SIG-M5 treated with dmso at 0.1 percent for 504 hours (cell line): ENCODE measurements at regions not wholly inside any gene's neighbourhood (a gene's known extent, or its start where the extent isn't known, plus 50 kb on each side); places are given as distances from the start of the nearest gene placed in this dataset.
"Not testable (repeated sequence)": the region's sequence is repeated elsewhere in the genome, so short reads cannot be mapped to it uniquely, and the experiment has no call there.

Experiments used
- DNase-seq: peaks from one replicate; lab custom pipeline; 2025; ENCODE audit not compliant: unreplicated experiment; lab: John Stamatoyannopoulos, UW

DNA sequence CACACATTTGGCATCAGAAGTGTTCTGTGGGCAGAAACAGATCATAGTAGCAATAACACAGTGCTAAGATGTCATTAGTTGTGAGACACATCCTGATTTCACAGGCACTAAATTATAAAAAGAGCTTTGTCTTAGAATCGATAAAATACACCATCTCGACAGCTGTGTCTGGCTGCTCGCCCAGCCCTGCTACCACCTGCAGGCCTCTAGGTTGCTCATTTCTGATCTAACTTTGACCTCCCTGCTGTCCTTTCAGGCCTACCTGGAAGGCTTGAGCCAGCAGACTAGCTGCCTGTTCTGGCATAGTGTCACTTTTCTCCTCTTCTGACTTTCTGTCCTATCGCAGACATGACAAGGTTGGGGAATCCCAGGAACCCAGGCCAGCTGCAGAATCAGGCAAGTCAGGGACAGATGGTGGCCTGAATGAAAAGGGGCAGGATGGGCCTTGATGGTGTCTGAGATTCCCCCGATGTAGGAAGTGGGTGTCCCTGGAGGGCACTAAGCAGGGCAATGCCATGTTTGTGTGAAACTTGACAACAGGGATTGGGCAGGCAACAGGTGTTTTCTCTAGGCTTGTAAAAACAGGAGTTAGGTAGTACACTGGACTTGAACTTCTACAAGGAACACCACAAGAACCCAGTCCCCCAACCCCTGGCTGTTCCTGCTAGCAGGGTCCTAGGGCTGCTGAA lies 66.6 kb upstream of the RHOU start:
- DNase-seq: no peak

GRCh38 chr1:228669242-228669585 lies 66.1 kb upstream of the RHOU start:
- DNase-seq: peak; percentile 74

DNA sequence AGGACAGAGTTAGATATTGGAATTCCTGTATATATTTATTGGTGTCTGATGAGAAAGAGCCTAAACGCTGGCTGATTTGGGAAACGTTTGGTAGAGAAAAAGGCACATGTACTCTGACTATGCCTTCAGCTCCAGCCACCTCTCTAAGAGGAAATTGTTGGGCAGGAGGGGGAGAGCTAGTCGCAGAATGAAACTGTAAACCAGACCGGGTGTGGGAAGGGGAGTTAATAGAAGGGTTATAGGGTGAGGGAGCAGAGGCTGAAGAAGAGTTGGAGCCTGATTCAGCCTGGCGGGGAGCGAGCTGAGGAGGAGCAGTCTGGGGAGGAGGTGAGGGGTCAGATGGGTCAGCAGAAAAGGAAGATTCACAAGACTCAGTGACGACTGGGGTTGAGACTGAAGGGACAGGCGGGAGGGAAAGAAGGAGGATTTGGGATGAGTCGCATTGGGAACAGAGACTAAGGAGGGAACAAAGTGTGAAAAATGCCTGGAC lies 54.2 kb upstream of the RHOU start:
- DNase-seq: not testable (repeated sequence)

DNA sequence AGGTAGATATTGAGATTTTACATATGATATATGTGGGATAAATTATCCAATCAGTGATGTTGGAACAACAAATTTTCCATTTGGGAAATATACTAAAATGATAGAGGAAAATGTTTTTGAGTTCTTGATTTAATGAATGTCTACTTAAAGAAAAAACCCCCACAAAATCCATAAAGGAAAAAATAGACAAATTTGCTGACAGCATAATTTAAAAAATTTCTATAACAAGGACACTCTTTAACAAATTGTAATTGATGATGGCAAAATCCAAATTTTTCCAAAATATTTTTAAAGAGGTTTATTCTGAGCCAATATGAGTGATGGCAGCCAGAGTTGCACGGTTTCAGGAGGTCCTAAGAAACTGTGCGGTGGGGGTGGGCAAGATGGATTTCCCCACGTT lies 51.9 kb upstream of the RHOU start:
- DNase-seq: no peak

DNA sequence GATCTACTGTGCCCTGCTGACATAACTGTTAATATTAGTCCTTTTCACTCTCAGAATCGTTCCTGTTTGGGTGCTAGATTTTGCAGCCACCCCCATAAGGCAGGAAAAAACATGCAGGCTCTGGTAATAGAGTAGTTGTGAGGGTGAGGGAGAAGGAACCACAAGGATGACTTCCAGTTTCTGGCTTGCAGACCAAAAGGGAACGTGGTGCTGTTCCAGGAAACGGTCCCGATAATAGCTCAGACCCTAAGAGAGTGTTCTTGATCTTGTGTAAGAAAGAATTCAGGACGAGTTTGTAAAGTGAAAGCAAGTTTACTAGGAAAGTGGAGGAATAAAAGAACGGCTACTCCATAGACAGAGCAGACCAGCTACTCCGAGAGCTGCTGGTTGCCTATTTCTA lies 50.7 kb upstream of the RHOU start:
- no peak for DNase-seq

GRCh38 chr1:228685081-228685660 lies 50.1 kb upstream of the RHOU start:
- no peak for DNase-seq
